Central memory CD8-positive, alpha-beta T cell (primary cell): ENCODE measurements at regions not wholly inside any gene's neighbourhood (a gene's known extent, or its start where the extent isn't known, plus 50 kb on each side); places are given as distances from the start of the nearest gene placed in this dataset.

Experiments
- ATAC-seq: fragments of 150-1000 bp; cut with Tn5 transposase; replicated peaks from 2 replicates; pipeline ENCODE4 v1.10.0; 2022; ENCODE audit warnings: mild to moderate bottlenecking, moderate FRiP score, moderate number of reproducible peaks; ENCODE audit not compliant: poor library complexity, severe bottlenecking; ENCODE audit errors: extremely low read depth
- DNase-seq, 2 donors: peaks; one replicate each; pipeline ENCODE4 v3.0.0; 2021; ENCODE audit warnings: low spot score in 2 of 2
- H3K27ac Mint-ChIP-seq: one replicate; pipeline ENCODE4 v1.8.0; 2022; ENCODE audit warnings: low read depth, mild to moderate bottlenecking, moderate library complexity, mixed read lengths
- H3K27me3 Mint-ChIP-seq: one replicate; pipeline ENCODE4 v1.8.0; 2022; ENCODE audit warnings: mixed read lengths
- H3K36me3 Mint-ChIP-seq: one replicate; pipeline ENCODE4 v1.8.0; 2022; ENCODE audit warnings: mild to moderate bottlenecking, moderate library complexity, mixed read lengths; ENCODE audit not compliant: insufficient read depth
- H3K4me1 Mint-ChIP-seq: one replicate; pipeline ENCODE4 v1.8.0; 2022; ENCODE audit warnings: mixed read lengths
- H3K4me3 Mint-ChIP-seq: one replicate; pipeline ENCODE4 v1.8.0; 2022; ENCODE audit warnings: mild to moderate bottlenecking, moderate library complexity, mixed read lengths
- H3K9me3 Mint-ChIP-seq: one replicate; pipeline ENCODE4 v1.8.0; 2022; ENCODE audit warnings: mixed read lengths

DNA sequence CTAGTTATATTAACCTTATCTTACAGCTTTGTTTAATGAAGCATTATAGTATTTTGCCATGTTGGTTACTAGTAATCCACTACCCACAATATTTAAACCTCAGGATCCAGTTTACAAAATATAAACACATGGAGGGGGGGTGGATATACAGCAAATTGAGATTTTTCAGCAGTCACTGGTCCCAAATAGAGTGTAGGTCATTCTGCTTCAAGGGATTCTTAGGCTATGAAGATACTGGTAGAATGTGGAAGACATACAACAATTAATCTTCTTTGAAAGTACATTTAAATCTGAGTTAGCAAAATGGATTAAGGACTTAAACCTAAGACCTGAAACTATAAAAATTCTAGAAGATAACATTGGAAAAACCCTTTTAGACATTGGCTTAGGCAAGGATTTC lies 569.6 kb downstream of the ZNF674 start:
- Mint-ChIP-seq H3K27ac (no peak overlapping the region), H3K27me3 (peaks cover 1% of the 10 kb centered on the region), H3K9me3 (no peaks in the 10 kb centered on the region)

DNA sequence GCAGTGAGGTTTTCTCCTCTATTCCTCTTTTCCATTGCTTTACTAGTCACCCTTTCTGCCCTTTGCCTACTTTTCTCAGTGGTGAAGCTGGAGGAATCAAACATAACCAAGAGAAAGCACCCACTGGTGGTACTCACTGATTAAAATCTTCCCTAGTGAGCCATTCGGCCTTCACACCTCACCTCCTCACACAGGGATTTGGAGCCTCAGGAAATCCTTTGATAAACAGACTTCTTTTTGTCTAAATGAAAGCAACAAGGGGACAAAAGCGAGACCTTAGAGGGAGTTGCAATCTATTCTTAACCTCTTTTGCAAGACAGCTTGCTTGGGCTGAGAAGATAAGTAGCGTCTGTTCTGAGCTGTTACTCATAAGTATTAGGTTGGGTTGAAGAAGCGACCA lies 572.6 kb downstream of the ZNF674 start:
- no peak for DNase-seq
- H3K9me3 Mint-ChIP-seq: no peaks in the 10 kb centered on the region
- no peaks in the 10 kb centered on the region for H3K4me1 Mint-ChIP-seq
- no peaks in the 10 kb centered on the region for H3K36me3 Mint-ChIP-seq
- ATAC-seq: no peak
- no peak overlapping the region for H3K4me3 Mint-ChIP-seq
- no peaks in the 10 kb centered on the region for H3K27me3 Mint-ChIP-seq
- no peak overlapping the region for H3K27ac Mint-ChIP-seq

More for the DNA sequence above, 569.6 kb downstream of the ZNF674 start:
- H3K4me3 Mint-ChIP-seq: no peak overlapping the region
- ATAC-seq: no peak
- no peak for DNase-seq
- no peaks in the 10 kb centered on the region for H3K36me3 Mint-ChIP-seq
- no peaks in the 10 kb centered on the region for H3K4me1 Mint-ChIP-seq

DNA sequence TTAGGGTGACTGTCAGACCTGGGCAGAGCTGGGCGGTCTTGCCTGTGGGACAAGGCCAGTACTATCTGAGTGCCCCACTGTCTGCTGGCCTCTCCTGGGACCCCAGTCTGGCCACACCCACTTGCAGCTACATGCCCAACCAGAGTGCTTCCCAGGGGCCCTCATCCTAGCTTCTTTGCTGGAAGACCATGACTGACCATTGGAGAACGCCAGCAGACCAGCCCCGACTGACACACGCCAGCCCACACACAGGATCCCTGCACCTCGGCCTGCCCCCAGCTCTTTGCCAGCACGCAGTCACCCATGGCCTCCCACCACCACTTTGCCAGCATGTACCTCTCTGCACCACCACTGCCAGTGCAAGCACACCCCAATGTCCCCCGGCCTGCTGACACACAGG lies 585.7 kb downstream of the ZNF674 start:
- Mint-ChIP-seq H3K36me3 (no peaks in the 10 kb centered on the region), H3K4me3 (no peak overlapping the region), H3K27ac (no peak overlapping the region), H3K27me3 (peaks cover 10% of the 10 kb centered on the region), H3K4me1 (no peaks in the 10 kb centered on the region), H3K9me3 (no peaks in the 10 kb centered on the region)
- no peak for DNase-seq
- no peak for ATAC-seq

DNA sequence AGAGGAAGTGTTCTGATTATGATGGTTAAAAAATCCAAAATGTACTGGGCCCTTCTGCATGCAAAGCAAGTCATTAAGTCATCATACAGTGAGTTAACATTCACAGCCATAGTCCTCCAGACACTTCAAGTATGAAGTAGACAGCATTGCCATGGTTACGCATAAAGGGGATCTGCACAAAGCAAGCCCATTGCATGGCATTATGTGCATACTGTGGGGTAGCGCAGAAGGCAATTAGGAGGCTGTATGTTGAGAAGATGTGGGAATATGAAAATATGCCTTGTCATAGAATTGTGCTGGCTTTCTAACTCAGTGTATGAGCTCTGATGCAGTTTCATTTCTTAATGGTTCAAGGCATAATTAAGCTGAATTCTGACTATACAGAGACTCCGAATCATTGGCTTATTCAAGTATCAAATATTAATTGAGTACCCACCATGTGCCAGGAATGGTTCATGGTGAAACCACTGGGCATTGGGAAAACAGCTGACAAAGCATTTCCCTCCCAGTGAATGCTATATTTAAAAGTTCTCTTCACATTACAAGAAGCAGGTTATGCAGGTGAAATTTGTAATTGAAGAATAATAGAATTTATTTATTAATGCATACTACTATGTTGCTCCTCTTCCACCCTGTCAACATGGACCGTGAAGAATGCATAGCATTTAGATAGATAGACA lies 588.9 kb downstream of the ZNF674 start:
- no peak for ATAC-seq
- Mint-ChIP-seq H3K27me3 (peaks cover 10% of the 10 kb centered on the region), H3K4me3 (no peak overlapping the region), H3K27ac (no peak overlapping the region), H3K9me3 (no peaks in the 10 kb centered on the region), H3K4me1 (no peaks in the 10 kb centered on the region), H3K36me3 (no peaks in the 10 kb centered on the region)
- no peak for DNase-seq

DNA sequence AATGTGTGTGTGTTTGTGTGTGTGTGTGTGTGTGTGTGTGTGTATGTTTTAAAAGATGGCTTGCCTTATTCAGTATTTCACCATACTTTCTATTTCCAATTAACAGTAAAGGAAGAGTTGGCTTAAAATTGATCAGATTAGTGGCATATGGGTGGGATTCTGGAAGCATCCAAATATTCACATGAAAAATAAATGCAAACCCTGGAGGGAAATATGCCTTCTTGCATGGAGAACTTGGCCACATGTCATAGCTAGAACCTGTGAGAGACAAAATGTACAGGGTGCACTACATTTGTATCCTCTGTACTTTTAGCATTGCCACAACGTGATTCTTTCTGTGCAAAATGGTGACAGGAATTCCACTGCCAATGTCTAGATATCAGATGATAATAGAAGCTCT lies 589.6 kb downstream of the ZNF674 start:
- ATAC-seq (no peak), DNase-seq (no peak)
- Mint-ChIP-seq H3K4me3 (no peak overlapping the region), H3K27ac (no peak overlapping the region), H3K27me3 (peaks cover 9% of the 10 kb centered on the region), H3K9me3 (no peaks in the 10 kb centered on the region), H3K4me1 (no peaks in the 10 kb centered on the region), H3K36me3 (no peaks in the 10 kb centered on the region)

DNA sequence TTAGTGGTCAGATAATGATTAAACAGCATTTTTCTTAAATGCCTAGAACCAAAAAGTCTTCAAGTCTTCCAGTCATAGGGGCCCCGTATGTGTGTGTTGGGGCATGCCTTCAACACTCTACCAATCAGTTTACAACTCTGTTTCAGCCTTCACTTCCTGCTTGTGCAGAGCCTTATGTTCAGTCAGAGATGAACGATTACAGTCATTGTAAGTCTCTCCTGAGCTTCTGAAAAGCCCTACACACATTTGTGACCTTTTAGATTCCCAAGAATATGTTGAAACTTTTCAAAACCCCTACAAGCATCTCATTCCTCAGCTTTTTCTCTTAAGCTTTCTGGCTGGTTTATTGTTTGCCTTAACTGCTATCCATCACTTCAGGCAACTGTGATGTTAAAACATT lies 591.2 kb downstream of the ZNF674 start:
- DNase-seq (no peak), ATAC-seq (no peak)
- H3K27ac Mint-ChIP-seq: no peak overlapping the region
- no peak overlapping the region for H3K4me3 Mint-ChIP-seq
- H3K4me1 Mint-ChIP-seq: no peaks in the 10 kb centered on the region
- no peaks in the 10 kb centered on the region for H3K9me3 Mint-ChIP-seq
- H3K36me3 Mint-ChIP-seq: no peaks in the 10 kb centered on the region
- no peaks in the 10 kb centered on the region for H3K27me3 Mint-ChIP-seq

DNA sequence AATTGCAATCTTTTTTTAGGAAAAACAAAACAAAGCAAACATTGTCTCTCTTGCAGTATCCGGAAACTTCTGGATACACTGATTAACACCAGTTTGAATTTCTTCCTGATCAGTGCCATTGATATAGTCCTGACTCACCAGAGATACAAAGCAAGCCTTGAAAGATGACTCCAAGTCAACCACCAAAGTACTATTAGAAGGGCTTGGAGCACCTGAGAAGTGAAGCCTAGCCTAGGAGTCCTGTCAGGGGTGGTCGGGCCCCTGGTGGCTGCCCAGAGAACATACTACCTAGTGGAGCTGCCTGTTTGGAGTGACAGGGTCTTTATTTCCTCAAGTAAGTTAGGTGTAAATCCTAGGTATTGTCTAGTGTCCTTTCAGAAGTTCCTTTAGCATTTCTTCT lies 593.2 kb downstream of the ZNF674 start:
- DNase-seq (no peak), ATAC-seq (no peak)
- no peak overlapping the region for H3K27ac Mint-ChIP-seq
- no peak overlapping the region for H3K4me3 Mint-ChIP-seq
- no peaks in the 10 kb centered on the region for H3K36me3 Mint-ChIP-seq
- H3K9me3 Mint-ChIP-seq: no peaks in the 10 kb centered on the region
- H3K27me3 Mint-ChIP-seq: no peaks in the 10 kb centered on the region
- H3K4me1 Mint-ChIP-seq: no peaks in the 10 kb centered on the region

DNA sequence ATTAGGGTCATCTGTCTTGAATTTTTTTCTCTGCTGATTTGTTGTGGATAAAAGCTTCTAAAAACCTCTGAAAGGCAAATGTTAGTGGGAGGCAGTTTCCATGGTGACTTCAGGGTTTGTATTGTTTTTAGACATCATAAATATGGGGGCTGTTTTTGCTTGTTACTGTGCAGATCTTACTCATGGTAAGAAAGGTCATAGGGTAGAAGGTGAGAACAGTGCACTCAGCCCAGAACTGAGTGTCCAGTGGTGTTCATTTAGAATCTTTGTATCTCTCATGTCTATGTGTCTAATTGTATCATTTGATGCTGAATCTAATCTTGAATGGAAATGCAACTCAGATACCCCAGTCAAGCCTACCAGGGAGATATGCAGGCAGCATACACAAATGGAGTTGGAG lies 609.8 kb downstream of the ZNF674 start:
- ATAC-seq: no peak
- no peaks in the 10 kb centered on the region for H3K9me3 Mint-ChIP-seq
- H3K27ac Mint-ChIP-seq: no peak overlapping the region

DNA sequence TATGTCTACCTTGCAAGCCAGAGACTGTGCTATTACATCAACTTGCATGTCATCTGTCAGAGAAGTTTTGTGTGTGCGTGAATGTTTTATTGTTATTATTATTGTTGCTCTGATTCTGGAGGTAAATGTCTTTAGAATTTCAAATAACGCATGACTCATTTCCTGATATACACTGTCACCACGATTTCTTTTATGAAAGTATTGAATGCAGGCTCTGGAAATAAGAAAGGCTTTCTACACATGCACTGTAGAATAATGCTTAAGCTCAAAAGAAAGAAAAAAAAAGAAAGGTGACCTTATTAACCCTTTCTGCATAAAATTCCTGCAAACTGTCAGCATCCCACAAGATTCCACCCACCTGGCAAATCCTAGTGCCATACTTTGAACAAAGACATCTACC lies 632.9 kb downstream of the ZNF674 start:
- Mint-ChIP-seq H3K9me3 (no peaks in the 10 kb centered on the region), H3K27ac (no peak overlapping the region), H3K27me3 (no peaks in the 10 kb centered on the region), H3K4me3 (no peak overlapping the region), H3K36me3 (no peaks in the 10 kb centered on the region), H3K4me1 (no peaks in the 10 kb centered on the region)
- no peak for ATAC-seq
- DNase-seq: no peak

More for the DNA sequence above, 609.8 kb downstream of the ZNF674 start:
- H3K4me3 Mint-ChIP-seq: no peak overlapping the region
- no peak for DNase-seq
- no peaks in the 10 kb centered on the region for H3K36me3 Mint-ChIP-seq
- H3K4me1 Mint-ChIP-seq: no peaks in the 10 kb centered on the region
- H3K27me3 Mint-ChIP-seq: no peaks in the 10 kb centered on the region

DNA sequence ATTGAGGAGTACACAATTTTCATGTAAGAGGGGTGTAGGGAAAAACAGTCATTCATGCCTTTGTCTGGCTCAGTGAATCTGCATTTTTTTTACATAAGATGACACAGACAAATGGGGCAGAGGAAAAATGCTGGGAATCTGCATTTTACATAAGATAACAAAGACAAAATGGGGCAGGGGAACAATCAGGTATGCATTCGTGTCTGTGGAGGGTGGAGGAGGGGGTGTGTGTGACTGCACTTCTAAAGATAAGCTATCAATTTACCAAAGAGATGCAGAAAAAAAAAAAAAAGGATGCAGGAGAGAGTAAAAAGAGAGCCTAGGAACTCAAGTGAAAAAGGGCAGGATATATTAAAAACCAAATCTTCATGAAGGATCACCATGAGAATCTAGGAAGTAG lies 637.4 kb downstream of the ZNF674 start:
- Mint-ChIP-seq H3K36me3 (no peaks in the 10 kb centered on the region), H3K4me3 (no peak overlapping the region), H3K4me1 (no peaks in the 10 kb centered on the region), H3K27ac (no peak overlapping the region), H3K9me3 (no peaks in the 10 kb centered on the region), H3K27me3 (no peaks in the 10 kb centered on the region)
- DNase-seq: no peak
- no peak for ATAC-seq

DNA sequence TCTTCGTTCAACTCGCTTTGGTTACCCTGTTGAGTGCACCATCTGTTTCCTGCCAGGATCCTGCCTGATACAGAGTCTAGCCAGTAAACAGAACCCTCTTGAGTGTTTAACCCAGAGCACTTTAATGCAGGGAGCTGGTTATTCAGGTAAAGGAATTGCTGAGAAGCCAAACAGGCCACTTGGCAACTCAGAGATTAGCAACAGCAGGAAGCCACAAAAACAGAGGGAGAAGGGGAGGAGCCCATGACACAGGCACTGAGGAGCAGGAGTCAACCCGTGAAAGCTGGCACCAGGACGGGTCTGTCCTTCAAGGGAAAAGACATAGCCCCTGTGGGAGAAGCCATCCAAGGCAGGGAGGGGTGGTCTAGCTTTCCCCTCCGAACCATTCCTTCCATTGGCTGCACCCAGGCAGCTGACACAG lies 641.4 kb downstream of the ZNF674 start:
- DNase-seq: no peak
- Mint-ChIP-seq H3K4me1 (no peaks in the 10 kb centered on the region), H3K27ac (no peak overlapping the region), H3K4me3 (no peak overlapping the region), H3K27me3 (no peaks in the 10 kb centered on the region), H3K36me3 (no peaks in the 10 kb centered on the region), H3K9me3 (no peaks in the 10 kb centered on the region)
- no peak for ATAC-seq

DNA sequence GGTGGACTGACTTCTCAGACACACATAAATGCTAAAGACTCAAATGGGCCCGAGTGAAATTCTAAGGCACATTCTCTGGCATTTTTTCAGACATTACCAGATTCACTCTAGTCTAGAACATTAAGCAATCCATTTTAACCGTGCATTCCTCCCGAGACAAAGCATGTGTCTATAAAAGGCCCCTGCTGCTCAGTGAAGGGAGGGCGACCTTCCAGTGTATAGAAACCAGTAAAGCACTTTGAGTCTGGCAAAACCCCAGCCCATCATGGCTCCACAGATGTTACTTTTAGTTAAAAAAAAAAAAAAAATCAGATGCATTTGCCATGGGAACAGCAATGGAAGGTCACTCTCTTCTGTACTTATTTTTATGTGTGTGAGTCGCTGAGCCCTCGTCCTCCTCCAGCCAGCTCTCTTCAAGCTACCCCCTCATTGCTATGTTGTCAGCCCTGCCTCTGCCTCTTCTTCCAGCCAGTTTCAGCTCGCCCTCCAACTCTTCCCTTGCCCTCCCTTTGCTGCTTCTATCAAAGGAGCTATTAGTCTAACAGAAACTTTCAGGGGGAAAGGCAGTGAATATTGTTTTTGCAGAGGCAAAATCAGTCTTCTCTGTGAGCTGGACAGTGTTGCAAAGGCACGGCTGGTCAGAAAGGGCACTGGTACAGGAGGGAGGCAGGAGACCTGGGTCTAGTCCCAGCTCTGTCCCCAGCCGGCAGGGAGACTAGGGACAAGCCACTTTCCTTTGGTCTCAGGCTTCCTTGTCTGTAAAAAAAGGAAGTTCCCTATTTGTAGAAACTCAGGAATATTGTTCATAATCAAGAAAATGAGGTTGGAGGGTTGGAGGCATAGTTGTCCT lies 644.2 kb downstream of the ZNF674 start:
- H3K27ac Mint-ChIP-seq: no peak overlapping the region
- no peaks in the 10 kb centered on the region for H3K27me3 Mint-ChIP-seq
- H3K36me3 Mint-ChIP-seq: no peaks in the 10 kb centered on the region
- no peaks in the 10 kb centered on the region for H3K4me1 Mint-ChIP-seq
- no peaks in the 10 kb centered on the region for H3K9me3 Mint-ChIP-seq
- no peak for DNase-seq
- no peak for ATAC-seq
- no peak overlapping the region for H3K4me3 Mint-ChIP-seq
